ENCODE measurements at regions not wholly inside any gene's neighbourhood (a gene's known extent, or its start where the extent isn't known, plus 50 kb on each side); places are given as distances from the start of the nearest gene placed in this dataset.

GRCh38 chr21:32955311-32956060, 70.2 kb upstream of the OLIG2 start:
- TF ChIP-seq CTCF (IDR thresholded peaks at IDR 0.05), result no peak
- no peak for TF ChIP-seq POLR2A (IDR thresholded peaks at IDR 0.05)

Data from Peyer's patch (tissue), 4 donors.